Islet precursor cell (in vitro differentiated cells): ENCODE measurements at regions not wholly inside any gene's neighbourhood (a gene's known extent, or its start where the extent isn't known, plus 50 kb on each side); places are given as distances from the start of the nearest gene placed in this dataset.

Source experiments
- DNase-seq: peaks from one replicate; pipeline ENCODE4 v3.0.0-alpha.2; 2018

- no peak for DNase-seq
These were observed 348.4 kb downstream of the BCAT1 start for GRCh38 chr12:24600551-24600950.

DNA sequence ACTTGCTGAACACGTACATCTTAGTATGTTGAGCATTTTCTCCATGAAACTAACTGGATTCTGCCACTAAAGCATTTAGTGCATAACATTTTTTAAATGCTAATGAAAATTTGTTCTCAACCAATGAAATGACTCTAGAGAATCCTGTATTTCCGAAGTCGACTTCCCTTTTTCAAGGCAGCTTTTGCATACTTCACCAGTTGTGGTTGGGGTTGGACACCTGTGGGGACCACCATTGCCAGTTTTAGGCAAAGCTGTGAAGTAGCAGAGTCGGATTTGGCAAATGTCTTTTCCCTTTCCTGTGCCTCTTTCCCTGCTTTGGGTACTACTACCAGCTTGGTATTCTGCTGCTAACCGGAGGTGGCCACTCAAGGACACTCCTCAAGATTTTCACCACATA is 349.2 kb downstream of the BCAT1 start:
- no peak for DNase-seq

DNA sequence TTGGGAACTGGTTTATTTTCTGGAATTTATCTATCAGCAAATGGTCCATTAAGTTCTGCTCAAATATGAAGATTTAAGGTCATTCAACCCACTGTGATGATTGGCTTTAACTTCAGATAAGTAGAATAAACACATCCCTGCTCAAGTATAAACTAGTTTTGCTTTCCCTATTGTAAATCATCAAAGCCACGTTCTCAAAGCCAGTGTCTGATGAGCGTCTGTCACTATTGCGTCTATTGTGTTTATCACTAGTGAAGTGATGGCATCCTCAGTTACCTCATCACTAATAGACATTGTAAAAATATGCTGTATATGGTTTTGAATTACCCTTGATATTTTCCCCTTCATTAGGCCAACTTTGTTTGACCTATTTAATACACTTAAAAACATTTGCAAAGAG is 351.3 kb downstream of the BCAT1 start:
- DNase-seq = no peak

GRCh38 chr12:24596768-24597388 is 352.0 kb downstream of the BCAT1 start:
- no peak for DNase-seq

GRCh38 chr12:24595652-24596235 is 353.2 kb downstream of the BCAT1 start:
- no peak for DNase-seq

GRCh38 chr12:24591715-24592440 is 357.0 kb downstream of the BCAT1 start:
- no peak for DNase-seq

DNA sequence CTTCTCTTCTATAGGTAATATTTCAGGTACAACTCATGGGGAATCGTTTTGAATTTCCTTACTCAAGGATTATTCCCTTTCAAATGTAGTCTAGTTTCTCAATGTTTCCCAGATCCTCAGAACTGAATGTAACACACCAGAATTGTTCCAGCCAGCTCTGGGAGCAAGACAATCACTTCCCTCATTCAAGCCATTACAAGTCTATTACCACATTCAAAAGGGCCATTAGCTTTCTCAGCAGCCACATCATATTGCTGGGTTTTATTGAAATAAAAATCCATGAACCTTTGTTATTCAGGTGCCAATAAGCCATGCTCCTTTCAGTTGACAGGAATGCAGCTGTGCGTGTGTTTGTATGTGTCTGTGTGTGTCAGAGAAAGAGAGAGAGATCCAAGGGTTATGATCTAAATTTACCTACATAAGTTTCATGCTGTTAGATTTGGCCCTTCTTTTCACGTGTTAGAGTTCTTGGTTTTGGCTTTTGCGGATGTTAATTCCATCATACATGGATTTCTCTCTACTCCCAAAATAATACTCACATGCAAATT is 357.7 kb downstream of the BCAT1 start:
- no peak for DNase-seq

DNA sequence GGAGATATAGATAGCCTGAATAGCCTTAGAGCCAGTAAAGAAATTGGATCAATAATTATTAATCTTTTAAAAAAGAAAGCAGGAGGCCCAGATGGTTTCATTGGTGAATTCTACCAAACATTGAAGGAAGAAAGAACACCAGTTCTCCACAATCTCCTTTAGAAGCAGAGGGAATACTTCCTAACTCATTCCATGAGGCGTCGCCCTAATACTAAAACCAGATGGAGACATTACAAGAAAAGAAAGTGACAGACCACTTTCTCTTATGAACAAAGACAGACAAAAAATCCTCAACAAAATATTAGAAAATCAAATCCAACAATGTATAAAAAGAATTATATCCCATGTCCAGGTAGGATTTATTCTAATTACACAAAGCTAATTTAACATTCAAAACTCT is 362.6 kb downstream of the BCAT1 start:
- DNase-seq = no peak

GRCh38 chr12:24584032-24584675 is 364.7 kb downstream of the BCAT1 start:
- DNase-seq = no peak

DNA sequence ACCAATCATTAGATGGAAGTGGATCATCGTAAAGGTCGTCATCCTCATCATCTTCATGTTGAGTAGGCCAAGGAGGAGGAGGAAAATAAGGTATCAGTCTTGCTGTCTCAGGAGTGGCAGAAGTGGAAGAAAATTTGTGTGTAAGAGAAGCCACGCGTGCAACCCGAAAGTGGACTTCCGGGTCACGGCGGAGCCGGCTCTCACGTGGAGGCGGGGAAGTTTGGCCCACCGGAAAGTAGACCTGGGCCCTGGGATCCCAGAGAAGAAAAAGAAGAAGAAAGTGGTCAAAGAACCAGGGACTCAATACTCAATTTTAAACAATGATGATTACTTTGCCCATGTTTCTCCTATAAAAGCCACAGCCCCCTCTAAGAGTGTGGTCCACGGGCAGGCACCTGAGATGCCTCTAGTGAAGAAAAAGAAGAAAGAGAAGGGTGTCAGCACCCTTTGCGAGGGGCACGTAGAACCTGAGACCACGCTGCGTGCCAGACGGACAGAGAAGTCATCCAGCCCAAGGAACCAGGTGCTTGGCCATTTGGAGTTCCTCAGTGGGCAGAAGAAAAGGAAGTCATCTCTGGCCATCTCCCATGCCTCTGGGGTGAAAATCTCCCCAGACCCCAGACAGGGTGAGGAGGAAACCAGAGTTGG is 365.8 kb downstream of the BCAT1 start:
- no peak for DNase-seq

DNA sequence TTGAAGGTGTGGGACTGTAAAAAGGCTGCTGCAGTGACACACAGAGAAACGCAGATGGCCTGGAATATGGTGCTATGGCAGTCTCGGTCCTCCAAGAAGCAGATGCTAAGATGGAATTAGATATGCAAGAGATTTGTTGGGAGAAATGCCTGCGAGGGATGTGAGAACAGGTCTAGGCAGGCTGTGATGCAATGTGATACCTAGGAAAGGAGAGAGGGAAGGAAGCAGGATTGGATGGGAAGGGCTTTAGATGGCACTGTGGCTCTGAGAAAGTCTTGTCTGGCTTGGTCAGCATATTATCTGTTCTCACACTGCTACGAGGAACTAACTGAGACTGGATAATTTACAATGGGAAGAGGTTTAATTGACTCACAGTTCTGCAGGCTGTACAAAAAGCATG is 374.4 kb downstream of the BCAT1 start:
- no peak for DNase-seq

GRCh38 chr12:24573621-24574020 is 375.3 kb downstream of the BCAT1 start:
- no peak for DNase-seq

- no peak for DNase-seq
These were observed 383.6 kb downstream of the BCAT1 start for GRCh38 chr12:24565300-24565699.

DNA sequence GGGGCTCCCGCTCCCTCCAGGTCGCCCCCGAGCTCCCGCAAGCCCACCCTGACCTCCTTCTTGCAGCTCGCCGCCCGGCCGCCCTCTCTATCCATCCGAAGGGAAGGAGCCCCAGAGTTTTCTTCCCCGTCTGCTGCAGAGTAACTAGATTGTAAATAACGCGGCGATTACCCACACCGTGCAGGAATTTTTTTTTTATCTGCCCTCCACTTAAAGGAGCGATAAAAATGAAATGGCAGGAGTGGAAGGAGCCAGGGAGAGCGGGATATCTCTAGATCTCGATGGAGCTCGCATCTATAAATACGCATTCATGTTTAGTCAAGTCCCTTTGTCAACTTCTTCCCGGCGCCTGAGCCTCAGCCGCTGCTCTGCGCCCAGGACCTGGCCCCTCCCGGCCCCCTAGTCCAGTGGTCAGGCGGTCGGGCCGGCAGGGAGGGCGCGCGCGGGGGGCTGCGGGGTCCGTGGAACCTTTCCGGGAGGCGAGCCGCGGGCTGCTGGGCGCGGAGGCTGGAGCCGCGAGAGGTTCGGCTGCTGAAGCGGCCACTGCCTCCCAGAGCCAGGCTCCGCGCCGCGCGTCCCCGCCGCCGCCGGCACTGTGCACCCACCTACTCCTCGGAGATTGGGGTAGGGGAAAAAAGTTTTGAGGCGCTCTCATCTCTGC is 386.0 kb downstream of the BCAT1 start:
- DNase-seq = peak; percentile 85

DNA sequence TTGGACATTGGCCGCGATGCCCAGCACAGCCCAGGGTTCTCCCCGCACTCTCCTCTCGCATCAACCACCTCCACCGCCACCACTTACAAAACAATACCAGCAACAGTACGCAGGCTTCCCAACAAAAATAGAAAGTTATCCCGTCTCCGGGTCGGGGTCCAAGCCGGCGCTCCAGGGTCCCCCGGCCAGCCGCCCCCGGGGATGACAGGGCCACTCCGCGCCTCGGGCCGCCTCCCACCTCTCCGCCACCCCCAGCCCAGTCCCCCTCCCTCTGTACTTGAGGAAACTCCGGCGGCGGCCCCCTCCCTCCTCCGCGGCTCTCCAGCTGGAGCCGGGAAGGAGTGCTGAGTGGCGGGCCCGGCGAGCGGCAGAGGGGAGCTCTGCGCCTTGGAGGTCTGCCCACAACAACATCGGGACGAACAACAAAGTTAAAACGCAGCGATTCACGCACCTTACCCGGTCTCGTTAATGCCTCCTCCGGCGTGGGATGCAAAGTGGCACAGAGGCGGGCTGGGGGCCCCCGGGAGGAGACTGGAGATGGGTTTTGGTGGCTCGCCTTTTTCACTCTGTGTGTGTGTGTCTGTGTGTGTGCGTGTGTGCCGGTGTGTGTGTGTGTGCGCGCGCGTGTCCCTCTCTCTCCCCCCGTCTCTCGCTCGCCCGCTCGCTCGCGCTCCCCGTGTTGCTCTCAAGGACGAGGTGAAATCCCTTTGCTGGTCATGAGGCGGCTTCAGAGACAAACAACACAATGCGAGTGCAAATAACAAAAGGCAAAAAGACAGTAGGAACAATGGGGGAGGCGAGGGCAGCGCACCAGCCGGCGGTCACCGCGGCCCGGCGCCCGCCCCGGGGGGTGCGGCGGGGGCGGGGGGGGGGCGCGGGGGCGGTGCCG is 386.8 kb downstream of the BCAT1 start:
- DNase-seq = peak; percentile 90

DNA sequence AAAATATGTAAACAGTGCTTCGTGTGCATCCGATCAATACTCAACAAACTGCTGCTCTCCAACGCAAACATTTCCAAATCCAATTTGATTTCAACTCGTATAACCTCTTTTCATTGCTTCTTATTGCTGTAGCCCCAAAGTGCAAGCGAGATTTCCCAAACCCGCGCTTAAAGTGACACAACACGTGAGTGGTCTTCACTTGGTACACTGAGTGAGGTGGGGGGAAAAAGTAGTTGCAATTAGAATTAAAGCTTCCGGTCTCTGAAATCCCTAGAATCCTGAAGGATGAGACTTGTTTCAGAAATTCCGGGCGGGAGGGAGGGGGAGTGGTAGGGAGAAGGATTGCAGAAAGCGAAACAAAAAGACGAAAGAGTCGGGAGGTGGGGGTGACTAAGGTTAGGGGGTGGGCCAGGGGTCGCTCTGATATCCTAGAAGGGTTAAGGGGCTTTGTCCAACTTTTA is 387.5 kb downstream of the BCAT1 start:
- no peak for DNase-seq

DNA sequence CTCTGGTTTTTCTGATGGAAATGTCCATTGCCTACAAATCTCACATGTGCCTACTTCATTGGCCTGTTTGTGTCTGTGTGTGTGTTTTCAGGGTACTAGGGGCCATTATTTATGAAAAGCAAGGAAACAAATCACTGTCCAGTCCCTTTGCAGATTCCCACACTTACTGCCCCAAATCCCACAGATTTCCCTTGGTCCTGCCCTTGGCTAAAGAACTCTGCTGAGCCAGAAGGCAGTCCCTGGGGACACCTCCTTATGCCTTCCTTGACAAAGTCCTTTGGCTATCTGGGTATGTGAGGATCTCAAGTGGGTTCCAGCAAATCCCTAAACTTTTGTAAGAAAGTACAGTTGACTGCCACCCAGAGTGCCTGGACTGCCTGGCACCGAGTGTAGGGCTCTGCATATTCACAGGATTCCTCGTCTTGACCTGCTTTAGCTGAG is 388.1 kb downstream of the BCAT1 start:
- no peak for DNase-seq

DNA sequence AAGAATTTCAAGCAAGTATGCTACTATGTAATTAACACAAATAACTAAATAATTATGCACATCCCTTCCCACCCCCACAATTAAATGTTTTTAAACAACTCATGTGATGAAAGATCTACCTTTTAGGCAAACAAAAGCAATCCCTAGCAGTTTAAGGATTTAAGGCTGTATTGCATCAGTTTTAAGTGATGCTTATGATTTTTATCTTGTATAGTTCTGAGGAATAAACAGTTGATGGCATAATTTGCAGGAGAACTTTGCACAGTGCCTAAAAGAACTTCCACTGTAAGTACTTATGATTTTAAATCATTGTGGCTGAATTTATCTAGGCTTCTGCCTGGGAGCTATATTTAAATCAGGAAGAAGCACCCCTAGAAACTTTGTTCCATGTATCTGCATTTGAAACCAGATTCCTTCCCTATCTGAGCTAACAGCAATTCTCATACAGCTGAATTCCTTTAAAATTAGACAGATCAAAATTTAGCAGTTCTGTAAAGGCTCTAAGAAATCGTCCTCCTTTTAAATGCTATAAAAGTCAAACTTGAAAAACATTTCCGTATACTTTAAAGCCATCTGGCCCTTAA is 388.6 kb downstream of the BCAT1 start:
- DNase-seq = no peak

DNA sequence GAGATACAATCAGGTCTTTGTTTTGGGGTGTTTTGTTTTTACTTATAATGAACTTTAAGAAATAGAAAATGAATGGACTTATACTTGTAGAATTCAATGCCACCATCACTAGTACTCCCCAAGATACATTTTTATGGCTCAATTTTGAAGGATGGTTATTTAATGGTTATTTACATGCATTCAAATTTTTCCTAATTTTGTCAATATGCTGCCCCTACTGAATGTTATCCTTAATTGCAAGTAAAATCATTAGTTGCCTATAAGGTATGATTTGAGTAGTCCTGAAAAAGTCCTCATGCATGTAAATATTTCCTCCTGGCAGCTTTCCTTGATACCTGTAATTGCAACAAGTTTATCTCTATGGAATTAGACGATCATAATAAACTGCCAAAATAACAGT is 391.2 kb downstream of the BCAT1 start:
- DNase-seq = no peak

- no peak for DNase-seq
These were observed 393.2 kb downstream of the BCAT1 start for GRCh38 chr12:24555730-24556129.
